IPS DF 4.7 (cell line): ENCODE measurements at regions not wholly inside any gene's neighbourhood (a gene's known extent, or its start where the extent isn't known, plus 50 kb on each side); places are given as distances from the start of the nearest gene placed in this dataset.
A peak's percentile ranks its signal among the peaks of the same experiment; 100 is the strongest.
"Not testable (repeated sequence)": the region's sequence is repeated elsewhere in the genome, so short reads cannot be mapped to it uniquely, and the experiment has no call there.

Experiments
- DNase-seq: peaks from one replicate; pipeline ENCODE4 v3.0.0-alpha.2; 2013; ENCODE audit warnings: low spot score; ENCODE audit errors: extremely low read depth

DNA sequence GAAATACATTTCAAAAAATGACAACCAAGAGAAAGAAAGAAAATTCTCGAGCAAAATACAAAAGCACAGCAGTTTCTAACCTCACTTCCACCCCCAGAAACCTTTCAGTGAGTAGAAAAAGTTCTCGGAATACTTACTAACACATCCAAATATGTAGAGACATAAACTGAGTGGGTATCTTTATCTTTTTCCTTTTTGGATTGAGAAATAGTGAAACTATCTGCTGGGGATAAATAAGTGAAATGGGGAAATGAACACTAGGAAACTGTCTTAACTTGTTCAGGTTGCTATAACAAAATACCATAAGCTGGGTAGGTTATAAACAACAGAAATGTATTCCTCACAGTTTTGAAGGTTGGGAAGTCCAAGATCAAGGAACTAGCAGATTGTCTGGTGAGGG is 72.0 kb downstream of the VCAM1 start:
- DNase-seq = no peak

DNA sequence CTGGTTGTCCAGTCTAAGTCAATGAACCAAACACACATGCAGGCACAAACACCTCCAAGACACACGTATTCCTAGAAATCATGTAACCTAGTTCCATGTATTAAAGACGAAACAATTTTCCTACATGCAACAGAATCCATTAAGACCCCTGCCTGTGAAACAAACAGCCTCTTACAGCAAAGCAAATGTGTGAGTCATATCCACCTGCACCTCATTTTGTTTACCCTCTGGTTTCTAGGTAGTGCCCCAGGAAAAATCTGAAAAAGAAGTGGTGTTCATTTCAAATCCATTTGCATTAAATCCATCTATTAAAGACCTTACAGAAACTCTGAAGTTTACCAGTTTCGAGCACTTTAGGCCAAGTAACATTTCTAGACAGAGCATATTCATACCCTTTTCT is 74.1 kb downstream of the VCAM1 start:
- no peak for DNase-seq

DNA sequence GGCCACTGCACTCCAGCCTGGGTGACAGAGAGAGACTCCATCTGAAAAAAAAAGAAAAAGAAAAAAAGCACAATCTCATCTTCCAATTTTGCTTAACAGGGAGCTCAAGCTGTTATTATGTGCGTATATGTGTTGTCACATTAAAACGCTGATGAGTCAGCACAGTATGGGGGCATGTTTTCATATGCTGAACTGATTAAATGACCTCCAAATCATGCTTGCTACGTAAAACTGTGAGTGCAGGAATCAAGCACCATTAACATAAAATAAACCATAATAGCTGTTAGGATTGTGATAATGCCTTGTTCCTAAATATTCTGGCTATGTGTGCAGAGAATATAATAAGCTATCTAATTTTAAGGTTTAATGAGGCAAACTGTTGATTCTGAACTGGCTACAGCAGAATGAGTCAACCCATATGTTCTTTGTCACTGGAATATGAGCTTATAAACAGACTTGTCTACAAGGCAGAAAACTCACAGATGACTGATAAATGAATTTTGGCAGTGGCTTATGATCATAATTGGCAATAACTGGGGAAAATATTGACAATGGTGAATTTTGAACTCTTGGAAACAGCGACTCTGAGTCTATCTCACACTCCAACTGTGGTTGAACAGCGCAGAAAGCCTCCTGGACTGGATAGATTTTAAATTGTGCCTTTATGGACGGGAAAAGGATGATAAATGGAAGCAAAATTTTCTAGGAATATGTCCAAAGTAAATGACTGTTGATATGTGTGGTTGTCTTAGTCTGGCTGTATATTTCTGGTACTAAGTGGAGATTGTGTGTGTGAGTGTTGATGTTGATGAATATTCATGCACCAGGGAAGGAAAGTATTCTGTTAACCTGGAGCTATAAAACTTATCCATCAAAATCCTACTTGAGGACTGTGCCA is 75.5 kb downstream of the VCAM1 start:
- DNase-seq = no peak

DNA sequence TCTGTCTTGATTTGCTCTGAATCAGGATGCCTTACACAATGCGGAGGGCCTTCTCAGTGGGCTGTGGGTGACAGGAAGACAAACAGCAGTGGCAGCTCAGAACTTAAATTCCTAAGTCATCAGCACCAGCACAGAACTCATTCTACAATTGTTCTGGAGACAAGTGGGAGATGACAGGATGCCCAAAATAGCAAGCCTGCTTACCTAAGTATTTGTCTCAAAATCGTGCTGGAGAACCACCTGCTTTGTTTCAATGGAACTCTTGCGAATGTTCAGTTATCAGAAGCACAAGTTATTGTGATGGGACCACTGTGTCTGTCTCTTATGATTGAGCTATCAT is 76.1 kb downstream of the VCAM1 start:
- DNase-seq = no peak

DNA sequence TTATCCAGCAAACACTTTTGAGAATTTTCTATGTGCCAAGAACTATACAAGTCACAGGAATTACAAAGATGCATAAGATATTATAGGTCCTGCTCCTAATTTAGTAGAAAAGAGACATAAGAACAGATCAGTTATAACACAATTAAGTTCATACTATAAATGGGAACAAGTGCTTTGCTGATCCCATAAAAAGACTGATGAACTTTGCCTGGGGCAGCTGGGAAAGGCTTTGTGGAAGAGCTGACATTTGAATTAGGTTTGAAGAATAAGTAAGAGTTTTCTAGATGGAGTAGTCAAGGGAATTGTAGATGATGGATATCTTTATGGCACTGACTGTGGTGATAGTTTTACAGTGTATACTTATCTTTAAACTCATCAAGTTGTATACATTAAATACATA is 76.5 kb downstream of the VCAM1 start:
- DNase-seq = no peak

DNA sequence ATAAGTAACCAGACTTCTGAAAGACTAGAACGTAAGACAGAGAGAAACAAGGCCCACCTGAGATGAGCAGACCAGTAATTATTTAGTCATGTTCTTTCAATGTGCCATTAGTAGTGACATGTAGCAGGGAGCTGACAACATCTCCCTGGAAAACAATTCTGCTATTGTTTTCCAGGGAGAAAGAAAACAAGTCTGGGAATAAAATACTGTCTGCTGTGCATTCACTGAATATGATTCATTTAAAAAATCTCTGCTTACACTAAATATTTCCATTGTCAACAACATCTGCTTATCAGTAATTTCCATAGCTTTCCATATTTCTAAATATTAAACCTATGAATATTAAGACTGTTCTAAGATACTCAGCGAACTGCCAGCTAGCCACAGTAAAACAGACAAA is 80.0 kb downstream of the VCAM1 start:
- DNase-seq = no peak

DNA sequence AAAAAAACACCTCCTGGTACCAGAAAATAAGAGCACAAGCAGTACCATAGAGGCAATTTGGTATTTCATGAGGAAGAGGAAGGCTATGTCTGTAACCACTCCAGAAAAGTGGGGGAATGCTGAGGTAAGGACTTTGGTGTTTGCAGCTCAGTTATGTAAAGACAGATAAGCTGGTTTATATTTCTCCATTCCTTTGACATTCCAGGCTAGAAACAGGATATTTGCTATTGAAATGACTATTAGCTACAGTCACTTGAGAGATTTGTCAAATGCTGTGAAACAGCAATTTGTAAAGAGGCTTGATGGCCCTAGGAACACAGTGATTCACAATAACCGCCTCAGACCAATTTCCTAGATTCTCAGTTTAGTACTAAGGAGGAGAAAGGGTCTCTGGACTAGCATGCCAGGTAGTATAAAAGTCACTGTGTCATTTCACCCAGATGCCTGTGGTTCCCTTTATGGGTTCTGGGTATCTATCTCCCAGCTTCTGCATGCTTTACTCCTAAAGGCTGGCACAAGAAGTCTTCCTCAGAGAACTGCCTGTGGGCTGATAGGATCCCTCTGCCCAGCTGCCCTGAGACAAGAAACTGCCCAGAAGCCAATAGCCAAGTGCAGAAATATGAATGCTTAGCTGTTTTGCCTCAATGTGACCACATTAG is 80.5 kb downstream of the VCAM1 start:
- no peak for DNase-seq

DNA sequence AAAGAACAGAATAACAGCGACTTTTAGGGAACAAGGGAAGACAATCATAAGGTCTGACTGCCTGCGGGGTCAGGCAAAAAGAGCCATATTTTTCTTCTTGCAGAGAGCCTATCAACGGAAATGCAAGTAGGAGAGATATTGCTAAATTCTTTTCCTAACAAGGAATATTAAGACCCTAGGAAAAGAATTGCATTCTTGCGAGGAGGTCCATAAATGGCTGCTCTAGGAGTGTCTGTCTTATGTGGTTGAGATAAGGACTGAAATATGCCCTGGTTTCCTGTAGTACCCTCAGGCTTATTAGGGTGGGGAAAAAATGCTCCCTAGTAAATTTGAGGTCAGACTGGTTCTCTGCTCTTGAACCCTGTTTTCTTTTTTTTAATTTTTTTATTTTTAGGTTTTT is 81.7 kb downstream of the VCAM1 start:
- DNase-seq = not testable (repeated sequence)

DNA sequence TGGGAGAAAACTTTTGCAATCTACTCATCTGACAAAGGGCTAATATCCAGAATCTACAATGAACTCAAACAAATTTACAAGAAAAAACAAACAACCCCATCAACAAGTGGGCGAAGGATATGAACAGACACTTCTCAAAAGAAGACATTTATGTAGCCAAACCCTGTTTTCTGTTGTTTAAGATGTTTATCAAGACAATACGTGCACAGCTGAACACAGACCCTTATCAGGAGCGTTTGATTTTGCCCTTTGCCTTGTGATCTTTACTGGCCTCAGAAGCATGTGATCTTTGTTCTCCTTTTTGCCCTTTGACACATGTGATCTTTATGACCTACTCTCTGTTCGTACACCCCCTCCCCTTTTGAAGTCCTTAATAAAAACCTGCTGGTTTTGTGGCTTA is 83.7 kb downstream of the VCAM1 start:
- not testable (repeated sequence) for DNase-seq

DNA sequence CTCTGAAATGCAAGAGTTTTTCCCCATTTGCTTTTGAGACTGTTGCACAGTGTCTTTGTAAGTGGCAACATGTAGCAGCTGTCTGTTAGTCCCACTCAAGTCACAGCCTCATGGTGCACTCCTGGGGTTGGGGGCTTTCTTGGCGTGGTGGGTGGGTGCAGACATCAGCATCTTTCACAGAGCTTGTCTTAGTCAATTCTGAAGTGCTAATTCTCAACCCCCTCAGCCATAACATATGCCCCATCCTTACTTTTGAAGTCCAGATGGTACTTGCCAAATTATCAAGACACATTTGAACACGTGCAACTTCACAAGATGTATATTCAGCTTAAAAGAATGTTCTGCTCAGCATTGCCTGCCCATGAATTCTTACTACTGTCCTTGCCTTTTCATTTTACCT is 87.1 kb downstream of the VCAM1 start:
- DNase-seq = no peak

DNA sequence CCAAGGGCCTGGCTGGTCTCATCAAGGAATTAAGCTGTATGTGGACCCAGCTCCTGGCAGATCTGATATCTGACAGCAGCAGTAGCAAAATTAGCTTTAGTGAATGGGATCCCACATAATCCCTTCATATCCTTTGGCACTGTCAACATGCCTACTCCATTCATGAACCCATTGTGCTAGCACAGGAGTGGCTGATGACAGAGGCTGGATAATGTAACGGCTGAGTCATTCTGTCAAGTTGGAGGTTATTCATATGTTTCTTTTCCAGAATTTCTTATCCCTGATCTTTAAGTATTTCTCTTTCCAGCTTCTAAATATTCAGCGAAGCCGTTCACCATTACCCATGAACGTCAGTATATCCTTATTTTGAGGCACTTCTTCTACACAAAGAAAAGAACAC is 84.3 kb downstream of the EXTL2 start:
- no peak for DNase-seq

DNA sequence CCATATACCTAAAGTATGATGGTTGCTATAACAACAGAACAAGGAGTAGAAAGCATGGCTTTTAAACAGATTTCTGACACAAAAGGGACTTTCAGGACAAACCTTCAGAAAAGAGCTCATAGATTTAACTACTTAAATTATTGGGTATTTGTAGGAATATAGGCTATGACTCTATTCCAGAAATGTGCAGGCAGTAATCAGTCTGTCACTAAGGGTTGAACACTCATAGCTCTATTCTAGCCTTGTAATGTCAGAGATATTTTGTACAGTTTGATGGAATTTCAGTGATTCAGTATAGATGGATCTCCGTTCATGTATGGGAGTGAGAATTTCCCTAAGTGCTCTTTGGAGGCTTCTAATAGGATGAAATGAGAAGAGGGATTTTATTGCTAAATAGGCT is 82.8 kb downstream of the EXTL2 start:
- DNase-seq = no peak

DNA sequence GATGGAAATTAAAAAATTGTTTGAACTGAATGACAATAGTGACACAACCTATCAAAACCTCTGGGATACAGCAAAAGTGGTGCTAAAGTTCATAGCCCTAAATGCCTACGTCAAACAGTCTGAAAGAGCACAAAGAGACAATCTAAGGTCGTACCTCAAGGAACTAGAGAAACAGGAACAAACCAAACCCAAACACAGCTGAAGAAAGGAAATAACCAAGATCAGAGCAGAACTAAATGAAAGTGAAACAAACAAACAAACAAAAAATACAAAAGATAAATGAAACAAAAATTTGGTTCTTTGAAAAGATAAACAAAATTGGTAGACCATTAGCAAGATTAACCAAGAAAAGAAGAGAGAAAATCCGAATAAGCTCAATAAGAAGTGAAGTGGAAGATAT is 79.7 kb downstream of the EXTL2 start:
- DNase-seq = not testable (repeated sequence)

DNA sequence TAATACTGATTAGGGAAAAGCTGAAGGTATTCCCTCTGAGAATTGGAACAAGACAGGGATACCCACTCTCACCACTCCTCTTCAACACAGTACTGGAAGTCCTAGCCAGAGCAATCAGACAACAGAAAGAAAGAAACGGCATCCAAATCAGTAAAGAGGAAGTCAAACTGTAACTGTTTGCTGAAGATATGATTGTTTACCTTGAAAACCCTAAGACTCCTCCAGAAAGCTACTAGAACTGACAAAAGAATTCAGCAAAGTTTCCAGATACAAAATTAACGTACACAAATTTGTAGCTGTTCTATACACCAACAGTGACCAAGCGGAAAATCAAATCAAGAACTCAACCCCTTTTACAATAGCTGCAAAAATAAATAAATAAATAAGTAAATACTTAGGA is 78.6 kb downstream of the EXTL2 start:
- DNase-seq = no peak

DNA sequence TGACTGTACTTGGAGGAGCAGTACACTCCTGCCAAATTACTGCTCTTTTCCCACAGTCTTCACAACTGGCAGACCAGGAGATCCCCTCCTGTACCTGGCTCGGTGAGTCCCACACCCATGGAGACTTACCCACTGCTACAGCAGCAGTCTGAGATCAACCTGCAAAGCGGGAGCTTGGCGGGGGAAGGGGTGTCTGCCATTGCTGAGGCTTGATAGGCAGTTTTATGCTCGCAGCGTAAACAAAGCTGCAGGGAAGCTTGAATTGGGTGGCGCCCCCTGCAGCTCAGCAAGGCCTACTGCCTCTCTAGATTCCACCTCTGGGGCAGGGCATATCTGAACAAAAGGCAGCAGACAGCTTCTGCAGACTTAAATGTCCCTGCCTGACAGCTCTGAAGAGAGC is 74.4 kb downstream of the EXTL2 start:
- DNase-seq = peak; percentile 30

DNA sequence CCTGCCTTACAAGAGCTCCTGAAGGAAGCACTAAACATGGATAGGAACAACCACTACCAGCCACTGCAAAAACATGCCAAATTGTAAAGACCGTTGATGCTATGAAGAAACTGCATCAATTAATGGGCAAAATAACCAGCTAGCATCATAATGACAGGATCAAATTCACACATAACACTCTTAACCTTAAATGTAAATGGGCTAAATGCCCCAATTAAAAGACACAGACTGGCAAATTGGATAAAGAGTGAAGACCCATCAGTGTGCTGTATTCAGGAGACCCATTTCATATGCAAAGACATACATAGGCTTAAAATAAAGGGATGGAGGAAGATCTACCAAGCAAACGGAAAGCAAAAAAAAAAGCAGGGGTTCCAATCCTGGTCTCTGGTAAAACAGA is 72.7 kb downstream of the EXTL2 start:
- not testable (repeated sequence) for DNase-seq
